ENCODE measurements at regions not wholly inside any gene's neighbourhood (a gene's known extent, or its start where the extent isn't known, plus 50 kb on each side); places are given as distances from the start of the nearest gene placed in this dataset.

GRCh38 chr13:63855457-63856118, 2439.9 kb upstream of the PCDH20 start:
- TF ChIP-seq TAF1 (IDR thresholded peaks at IDR 0.05; ENCODE audit: low read depth) (no peak), RAD21 (IDR thresholded peaks at IDR 0.05; ENCODE audit: low read depth) (no peak), YY1 (IDR thresholded peaks at IDR 0.05; ENCODE audit: low read depth) (no peak), MAX (IDR thresholded peaks at IDR 0.05) (no peak), CEBPB (IDR thresholded peaks at IDR 0.05) (no peak), NFIC (IDR thresholded peaks at IDR 0.05) (no peak)
